ENCODE measurements at regions not wholly inside any gene's neighbourhood (a gene's known extent, or its start where the extent isn't known, plus 50 kb on each side); places are given as distances from the start of the nearest gene placed in this dataset.

- intact Hi-C loops (cut with micrococcal nuclease; ENCODE audit: unreplicated experiment), result loop anchor here (5.0 to 10.0 kb wide), 2 partner anchors 249 to 949 kb away; no protein-coding TSS in a partner anchor
- ChIA-PET POLR2A (ENCODE audit: low non-redundant PET) (no interaction called here), CTCF (no interaction called here)
- Histone ChIP-seq H3K27ac (ENCODE audit: low read depth, low read length, poor library complexity, severe bottlenecking) (no peak overlapping the region), H3K4me1 (ENCODE audit: insufficient read depth, low read length, poor library complexity, severe bottlenecking) (no peaks in the 10 kb centered on the region), H3K9me3 (ENCODE audit: low read depth, low read length, poor library complexity, severe bottlenecking) (no peaks in the 10 kb centered on the region), H3K36me3 (ENCODE audit: insufficient read depth, low read length, poor library complexity, severe bottlenecking) (no peaks in the 10 kb centered on the region), H3K27me3 (replicated peaks; ENCODE audit: insufficient read depth, low read depth, low read length, poor library complexity) (no peaks in the 10 kb centered on the region), H3K4me3 (ENCODE audit: low read depth, low read length, poor library complexity, severe bottlenecking) (no peak overlapping the region)
- no peak for TF ChIP-seq EZH2 (IDR thresholded peaks at IDR 0.05; ENCODE audit: borderline replicate concordance, low read depth, low read length, poor library complexity, severe bottlenecking)
- no peak for TF ChIP-seq CTCF (conservative IDR thresholded peaks at IDR 0.05; ENCODE audit: low read depth, low read length)
- no TSS peak for BruUV-seq (replicated peaks)
- DNase-seq (ENCODE audit: low spot score), result no peak
Measured at GRCh38 chr2:71796174-71796593, 342.8 kb downstream of the DYSF start.

GRCh38 chr2:71795486-71795885, 342.1 kb downstream of the DYSF start:
- no peaks in the 10 kb centered on the region for H3K4me1 ChIP-seq (ENCODE audit: insufficient read depth, low read length, poor library complexity, severe bottlenecking)
- ChIA-PET CTCF (no interaction called here), POLR2A (ENCODE audit: low non-redundant PET) (no interaction called here)
- TF ChIP-seq CTCF (conservative IDR thresholded peaks at IDR 0.05; ENCODE audit: low read depth, low read length) (no peak), EZH2 (IDR thresholded peaks at IDR 0.05; ENCODE audit: borderline replicate concordance, low read depth, low read length, poor library complexity, severe bottlenecking) (no peak)
- no peaks in the 10 kb centered on the region for H3K9me3 ChIP-seq (ENCODE audit: low read depth, low read length, poor library complexity, severe bottlenecking)
- H3K27me3 ChIP-seq (replicated peaks; ENCODE audit: insufficient read depth, low read depth, low read length, poor library complexity), result no peaks in the 10 kb centered on the region
- BruUV-seq (replicated peaks), result no TSS peak
- H3K36me3 ChIP-seq (ENCODE audit: insufficient read depth, low read length, poor library complexity, severe bottlenecking), result no peaks in the 10 kb centered on the region
- intact Hi-C loops (cut with micrococcal nuclease; ENCODE audit: unreplicated experiment), result loop anchor here (5.0 to 10.0 kb wide), 2 partner anchors 248 to 949 kb away; no protein-coding TSS in a partner anchor
- no peak overlapping the region for H3K4me3 ChIP-seq (ENCODE audit: low read depth, low read length, poor library complexity, severe bottlenecking)
- H3K27ac ChIP-seq (ENCODE audit: low read depth, low read length, poor library complexity, severe bottlenecking), result no peak overlapping the region
- no peak for DNase-seq (ENCODE audit: low spot score)

- no peaks in the 10 kb centered on the region for H3K4me1 ChIP-seq (ENCODE audit: insufficient read depth, low read length, poor library complexity, severe bottlenecking)
- ChIA-PET POLR2A (ENCODE audit: low non-redundant PET) (no interaction called here), CTCF (no interaction called here)
- H3K27ac ChIP-seq (ENCODE audit: low read depth, low read length, poor library complexity, severe bottlenecking), result no peak overlapping the region
- no peak for DNase-seq (ENCODE audit: low spot score)
- BruUV-seq (replicated peaks), result no TSS peak
- H3K4me3 ChIP-seq (ENCODE audit: low read depth, low read length, poor library complexity, severe bottlenecking), result no peak overlapping the region
- TF ChIP-seq CTCF (conservative IDR thresholded peaks at IDR 0.05; ENCODE audit: low read depth, low read length) (no peak), EZH2 (IDR thresholded peaks at IDR 0.05; ENCODE audit: borderline replicate concordance, low read depth, low read length, poor library complexity, severe bottlenecking) (no peak)
- no peaks in the 10 kb centered on the region for H3K27me3 ChIP-seq (replicated peaks; ENCODE audit: insufficient read depth, low read depth, low read length, poor library complexity)
- intact Hi-C loops (cut with micrococcal nuclease; ENCODE audit: unreplicated experiment), result loop anchor here (5.0 to 10.0 kb wide), 2 partner anchors 247 to 950 kb away; no protein-coding TSS in a partner anchor
- H3K36me3 ChIP-seq (ENCODE audit: insufficient read depth, low read length, poor library complexity, severe bottlenecking), result no peaks in the 10 kb centered on the region
- H3K9me3 ChIP-seq (ENCODE audit: low read depth, low read length, poor library complexity, severe bottlenecking), result no peaks in the 10 kb centered on the region
Measured at GRCh38 chr2:71794611-71795010, 341.2 kb downstream of the DYSF start.

Measured in A673 (cell line).